ENCODE measurements at regions not wholly inside any gene's neighbourhood (a gene's known extent, or its start where the extent isn't known, plus 50 kb on each side); places are given as distances from the start of the nearest gene placed in this dataset.
A peak's percentile ranks its signal among the peaks of the same experiment; 100 is the strongest.

DNA sequence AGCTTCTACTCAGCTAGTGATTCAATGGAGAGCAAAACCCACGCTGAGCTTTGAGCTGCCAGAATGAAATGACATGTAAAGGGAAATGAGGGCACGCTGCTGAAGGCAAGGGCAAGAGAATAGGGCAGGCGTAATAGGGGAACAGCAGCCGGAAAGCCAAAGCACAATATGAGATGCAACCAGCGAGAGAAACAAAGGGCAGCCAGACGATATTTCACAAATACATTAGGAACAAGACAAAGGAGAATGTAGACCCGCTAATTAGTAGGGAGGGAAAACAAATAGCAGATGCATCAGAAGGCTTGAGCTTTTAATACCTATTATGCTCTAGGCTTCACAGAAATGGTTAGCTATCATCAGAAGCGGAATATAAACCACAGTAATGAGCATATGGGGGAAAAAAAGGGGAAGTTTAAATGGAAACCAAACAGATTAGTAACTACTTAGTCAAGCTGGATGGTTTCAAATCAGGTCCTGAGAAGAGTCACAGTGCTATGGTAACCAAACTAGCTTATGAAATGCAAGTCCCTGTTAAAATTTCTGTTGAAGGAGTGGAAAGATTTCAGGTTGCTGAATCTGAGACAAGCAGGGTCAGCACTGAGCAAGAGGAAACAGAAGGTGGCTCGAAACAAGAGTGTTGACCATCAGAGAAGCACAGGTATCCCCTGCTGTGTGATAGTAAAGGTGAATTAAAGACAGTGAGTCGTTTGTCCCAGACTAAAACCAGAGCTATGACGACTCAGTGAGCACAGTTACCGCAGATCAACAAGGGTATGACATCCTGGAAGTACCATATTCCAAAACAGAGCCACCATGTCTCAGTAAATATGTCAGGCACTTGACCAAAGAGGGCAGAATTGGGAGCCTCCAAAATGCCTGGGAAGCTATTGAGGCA, 496.9 kb upstream of the CELF2 start:
- DNase-seq, result no peak

DNA sequence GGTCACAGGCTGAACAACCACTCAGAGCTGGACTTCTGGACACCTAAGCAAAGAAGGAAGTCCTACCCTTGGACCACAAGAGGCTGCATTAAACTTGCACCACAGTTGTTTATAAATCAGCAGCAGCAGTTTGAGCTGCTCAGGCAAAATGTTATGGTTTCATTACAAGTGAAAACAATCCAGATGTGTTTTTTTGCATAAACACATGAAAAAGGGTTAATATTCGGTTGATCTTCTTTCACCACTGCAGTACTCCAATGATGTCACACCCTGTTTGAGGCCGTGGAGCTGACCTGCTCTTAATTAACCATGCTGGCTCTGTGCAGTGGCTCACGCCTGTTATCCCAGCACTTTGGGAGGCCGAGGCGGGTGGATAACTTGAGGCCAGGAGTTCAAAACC, 490.8 kb upstream of the CELF2 start:
- no peak for DNase-seq

DNA sequence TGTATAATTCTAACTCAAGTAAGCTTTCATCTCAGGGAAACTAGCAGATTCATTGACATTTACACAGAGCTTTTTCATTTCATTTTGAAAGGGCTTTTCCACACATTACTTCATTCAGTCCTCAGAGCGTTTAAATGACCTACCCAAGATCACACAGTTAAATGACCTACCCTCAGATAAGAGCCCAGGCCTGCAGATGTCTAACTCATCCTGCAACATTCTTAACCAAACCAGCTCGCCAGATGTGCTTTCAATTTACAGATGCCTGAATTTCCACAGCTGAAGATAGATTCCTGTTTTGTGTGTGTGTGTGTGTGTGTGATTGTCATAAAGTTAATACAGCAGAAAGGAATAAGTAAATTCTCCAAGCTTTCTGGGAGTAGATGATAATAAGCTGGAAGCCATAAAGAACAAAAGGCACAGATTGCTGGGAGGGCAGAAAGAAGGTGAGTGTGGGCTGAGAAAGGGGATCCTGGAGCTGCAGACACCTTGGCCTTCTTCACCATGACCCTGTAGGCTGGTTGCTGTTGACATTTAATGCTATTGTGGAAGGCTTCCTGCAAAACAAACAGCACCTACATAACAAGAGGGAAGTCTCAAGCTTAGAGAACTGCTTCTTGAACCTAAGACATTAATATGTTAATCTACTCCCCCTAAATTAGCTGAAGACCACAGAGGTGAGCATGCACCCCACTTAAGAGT, 489.7 kb upstream of the CELF2 start:
- no peak for DNase-seq

DNA sequence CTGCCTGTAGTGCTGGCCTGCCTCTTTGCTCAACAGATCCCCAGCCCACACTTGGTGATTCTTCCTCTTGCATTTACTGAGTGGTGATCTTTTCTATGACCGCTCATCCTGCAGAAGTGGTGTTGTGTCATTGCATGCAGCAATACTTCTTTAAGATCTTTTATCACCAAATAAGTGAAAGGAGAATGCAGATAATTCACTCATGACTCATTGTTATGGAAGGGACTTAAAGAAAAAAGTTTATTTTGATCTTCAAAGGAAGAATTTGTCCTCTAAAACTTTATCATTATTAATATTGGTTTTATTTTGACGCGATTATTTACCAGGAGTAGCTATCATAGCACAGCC, 489.1 kb upstream of the CELF2 start:
- DNase-seq, result no peak

DNA sequence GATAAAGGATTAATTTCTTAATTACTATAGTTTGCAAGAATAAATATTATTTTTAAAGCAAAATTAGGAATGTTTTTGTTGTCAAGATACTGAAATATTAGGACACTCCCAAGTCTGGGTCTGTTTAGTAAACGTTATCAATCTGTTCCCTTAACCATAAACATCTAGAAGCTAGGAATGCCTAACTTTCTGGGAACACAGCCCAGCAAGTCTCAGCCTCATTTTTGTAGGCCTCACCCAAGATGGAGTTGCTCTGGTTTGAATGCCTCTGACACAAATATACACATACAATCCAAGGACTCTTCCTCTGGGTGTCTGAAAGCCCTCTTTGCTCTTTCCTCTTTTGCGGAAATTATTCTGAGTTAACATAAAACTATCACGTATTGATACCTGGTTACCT, 487.4 kb upstream of the CELF2 start:
- DNase-seq, result no peak

DNA sequence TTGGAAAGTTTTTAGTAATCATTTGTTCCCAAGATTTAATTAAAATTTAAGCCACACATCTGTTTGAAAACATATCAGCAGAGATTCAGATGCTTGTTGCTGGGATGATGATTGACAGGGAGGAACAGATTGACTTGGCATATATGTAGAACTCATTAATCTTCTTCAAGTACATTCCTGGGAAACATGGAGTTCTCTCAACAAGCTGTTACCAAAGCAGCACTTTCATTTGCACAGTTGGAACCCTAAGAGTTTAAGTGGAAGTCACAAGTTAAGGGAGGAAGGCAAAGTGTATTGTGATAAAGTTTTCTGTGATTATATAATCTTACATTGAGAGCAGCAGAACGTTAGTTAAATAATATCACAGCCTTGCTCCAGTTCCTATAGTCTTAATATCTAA, 485.4 kb upstream of the CELF2 start:
- no peak for DNase-seq

DNA sequence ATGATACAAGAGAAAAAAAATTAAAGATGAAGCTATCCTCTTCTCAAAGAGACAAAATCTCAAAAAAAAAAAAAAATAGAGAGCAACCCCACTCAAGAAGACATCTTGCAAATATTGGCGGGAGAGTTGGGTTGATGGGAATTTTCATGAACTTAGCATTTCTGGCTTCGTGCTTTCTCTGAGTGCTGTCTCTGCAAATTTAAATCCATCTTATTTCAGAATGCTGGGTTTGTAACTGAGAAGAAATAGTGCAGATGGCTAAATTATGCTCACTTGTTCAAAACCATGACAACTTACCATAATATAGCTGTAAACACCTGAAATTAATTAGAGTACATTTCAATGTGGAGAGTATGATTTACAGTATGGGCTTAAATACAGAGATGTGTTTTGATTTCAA, 484.8 kb upstream of the CELF2 start:
- no peak for DNase-seq

DNA sequence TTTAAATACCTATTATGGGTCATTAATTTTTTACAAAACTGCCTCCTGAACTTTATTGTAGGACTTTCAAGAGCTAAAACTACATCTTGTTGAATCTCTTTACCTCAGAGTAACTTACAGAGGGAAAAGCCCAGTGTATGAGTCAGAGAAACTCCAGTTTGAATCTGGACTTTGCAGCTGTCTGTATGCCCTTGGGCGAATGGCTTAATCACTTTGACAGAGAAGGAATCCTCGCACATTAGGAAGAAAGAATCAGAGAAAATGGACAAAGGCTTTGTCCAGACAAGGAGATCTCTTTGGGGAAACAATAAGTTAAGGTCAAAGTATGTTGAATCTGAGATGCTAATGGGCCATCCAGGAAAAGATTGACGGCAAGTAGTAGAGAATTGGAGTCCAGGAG, 484.2 kb upstream of the CELF2 start:
- no peak for DNase-seq

DNA sequence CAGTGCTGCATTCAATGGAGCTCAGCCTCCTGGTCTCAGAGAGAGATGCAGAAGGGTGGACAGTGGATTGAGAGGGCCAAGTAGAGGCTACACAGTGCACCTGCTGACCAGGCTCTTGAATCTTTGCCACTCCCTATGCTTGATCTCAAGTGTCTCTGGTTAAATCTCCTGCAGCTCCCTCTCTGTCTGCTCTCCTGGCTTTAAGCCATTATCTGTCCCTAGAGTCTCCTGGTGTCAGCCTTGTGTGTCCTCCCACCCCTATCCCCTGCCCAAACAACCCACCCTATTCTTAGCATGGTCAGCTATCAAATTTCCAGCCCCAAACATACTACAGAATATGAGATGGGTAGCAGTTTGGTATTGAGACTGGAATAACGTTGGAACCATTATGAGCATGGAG, 479.3 kb upstream of the CELF2 start:
- DNase-seq, result no peak

DNA sequence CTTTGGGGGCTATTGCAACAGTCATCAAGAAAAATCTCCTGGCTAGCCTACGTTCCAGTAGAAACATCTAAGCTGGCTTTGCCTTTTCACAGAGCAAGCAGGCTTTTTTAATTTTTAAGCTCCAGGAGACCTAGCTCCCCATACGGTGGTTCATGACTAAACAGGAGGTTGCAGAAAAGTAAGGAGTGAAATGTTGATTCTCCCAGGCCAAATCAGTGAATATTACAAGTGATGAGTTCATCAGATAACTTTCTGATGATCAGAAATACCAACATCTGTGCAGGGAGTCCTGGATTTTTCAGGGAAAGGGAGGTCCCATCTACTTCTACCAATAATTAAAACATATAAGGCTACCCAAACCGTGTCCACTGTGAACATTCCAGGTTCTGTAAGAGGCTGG, 477.3 kb upstream of the CELF2 start:
- DNase-seq, result no peak

DNA sequence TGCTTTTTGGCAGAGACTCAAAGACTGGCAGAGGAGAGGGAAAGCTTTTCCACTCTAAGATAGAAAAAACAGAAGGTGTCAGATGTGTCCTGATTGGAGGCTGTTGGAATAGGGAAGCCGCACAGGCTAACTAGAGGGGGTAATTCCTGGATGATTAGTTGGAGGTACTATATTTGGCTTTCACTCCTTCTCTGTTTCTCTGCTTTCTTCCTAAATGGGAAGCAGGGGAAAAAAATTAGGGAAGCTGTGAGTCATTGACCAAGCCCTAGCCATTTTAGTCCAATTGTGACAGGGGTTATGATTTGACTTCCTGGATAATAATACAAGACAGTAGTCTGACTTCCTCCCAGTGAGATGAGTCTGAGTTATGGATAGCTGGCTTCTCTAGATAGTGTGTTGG, 475.2 kb upstream of the CELF2 start:
- DNase-seq, result no peak

DNA sequence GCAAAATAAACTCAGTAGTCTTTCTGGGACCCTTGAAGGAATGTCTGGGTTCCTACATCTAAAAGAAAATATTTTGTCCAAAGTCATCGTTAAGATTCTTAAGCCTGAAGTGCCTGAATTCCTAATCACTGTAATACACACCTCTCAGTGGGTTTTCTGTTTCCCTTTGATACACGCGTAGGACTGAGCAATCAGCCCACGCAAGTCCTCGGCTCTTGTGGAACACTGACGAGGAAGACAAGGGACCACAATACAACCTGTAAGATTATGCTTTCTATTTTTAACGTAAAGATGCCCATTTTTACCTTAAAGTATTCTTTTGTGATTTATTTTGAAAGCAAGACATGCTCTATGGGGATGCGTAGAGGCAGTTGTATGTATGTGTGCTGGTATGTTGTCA, 472.8 kb upstream of the CELF2 start:
- DNase-seq, result no peak

DNA sequence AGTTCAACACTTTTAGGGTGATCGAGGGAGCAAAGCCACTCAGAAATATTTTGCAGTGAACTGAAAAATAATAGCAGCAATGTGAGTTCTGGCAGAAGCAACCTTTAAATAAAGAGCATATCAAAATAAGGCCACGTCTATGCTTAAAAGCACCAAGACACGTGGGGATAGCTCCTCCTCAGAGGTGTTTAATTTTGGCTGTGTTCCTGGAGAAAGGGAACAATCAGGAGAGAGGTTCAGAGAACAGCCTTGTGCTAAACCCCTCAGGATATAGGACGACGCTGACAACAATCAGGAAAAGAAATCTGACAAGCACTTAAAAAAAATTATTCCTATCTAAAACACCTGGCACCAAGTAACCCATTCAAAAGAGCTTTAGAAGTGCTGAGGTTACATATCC, 471.9 kb upstream of the CELF2 start:
- no peak for DNase-seq

DNA sequence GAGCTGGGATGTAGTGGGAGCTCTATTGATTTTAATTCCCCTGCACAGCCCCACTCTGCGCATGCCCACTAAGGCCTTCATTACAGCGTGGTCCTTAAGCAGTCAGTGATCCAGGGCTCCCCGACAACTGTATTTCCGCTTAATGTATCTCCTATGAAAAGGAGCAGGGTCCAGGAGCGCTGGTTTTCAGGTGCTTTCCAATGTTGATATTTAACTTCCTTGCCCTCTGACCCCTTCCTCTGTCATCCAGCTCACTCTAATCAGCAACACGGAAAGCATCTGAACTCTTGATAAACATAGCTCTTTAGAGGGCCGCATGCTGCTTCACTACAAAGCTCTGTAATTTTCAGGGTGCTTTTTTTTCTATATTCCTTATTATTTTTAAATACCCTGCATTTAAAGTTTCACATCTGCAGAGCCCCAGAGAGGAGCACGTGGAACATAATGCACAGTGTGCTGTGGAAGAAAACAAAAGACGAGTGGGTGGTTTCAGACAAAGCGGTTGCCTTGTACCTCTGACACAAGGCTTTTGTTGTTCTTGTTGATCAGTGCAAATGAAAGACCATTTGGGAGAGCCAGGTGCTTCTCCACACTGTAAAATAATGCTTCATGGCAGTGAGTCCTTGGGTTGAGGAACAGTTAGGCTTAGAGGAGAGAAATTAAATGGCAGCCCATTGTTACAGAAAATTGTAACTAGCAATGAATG, 465.9 kb upstream of the CELF2 start:
- no peak for DNase-seq

DNA sequence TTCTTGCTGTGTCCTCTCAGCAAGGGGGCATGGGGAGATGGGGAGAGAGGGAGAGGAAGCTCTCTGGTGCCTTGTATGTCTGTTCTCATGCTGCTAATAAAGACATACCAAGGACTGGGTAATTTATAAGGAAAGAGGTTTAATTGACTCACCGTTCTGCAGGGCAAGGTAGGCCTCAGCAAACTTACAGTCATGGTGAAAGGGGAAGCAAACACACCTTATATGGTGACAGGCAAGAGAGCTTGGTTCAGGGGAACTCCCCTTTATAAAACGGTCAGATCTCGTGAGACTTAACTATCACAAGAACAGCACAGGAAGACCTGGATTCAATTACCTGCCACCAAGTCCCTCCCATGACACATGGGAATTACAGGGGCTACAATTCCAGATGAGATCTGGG, 464.7 kb upstream of the CELF2 start:
- DNase-seq, result no peak

DNA sequence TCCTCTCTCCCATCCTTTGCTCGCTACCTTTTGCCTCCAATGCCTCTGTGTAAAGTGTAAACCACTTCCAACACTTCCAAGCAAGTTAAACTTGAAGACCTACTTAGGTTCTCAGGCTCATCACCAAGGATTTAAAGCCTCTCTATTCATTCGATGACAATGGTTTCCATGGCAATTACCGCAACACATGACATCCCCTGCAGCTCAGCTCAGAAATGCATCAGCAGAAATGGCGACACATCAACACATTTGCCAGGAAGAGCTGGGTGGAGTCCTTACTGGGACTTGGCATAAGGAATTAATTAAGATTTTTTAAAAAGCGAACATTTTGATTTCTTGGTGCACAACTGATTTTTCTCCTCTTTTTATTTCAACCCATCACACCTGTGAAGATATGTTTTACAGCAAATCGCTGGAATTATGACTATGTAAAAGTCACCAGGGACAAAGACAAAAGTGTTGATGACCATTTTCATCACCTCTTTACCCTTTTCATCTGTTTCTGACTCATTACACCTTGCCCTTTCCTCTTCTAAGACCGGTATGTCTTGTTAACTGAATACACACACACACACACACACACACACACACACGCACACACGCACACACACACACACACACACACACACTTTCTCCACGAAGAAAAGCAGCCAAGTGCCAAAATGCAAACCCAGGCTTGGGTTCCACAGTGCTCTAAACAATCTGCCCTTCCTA, 453.4 kb upstream of the CELF2 start:
- no peak for DNase-seq

DNA sequence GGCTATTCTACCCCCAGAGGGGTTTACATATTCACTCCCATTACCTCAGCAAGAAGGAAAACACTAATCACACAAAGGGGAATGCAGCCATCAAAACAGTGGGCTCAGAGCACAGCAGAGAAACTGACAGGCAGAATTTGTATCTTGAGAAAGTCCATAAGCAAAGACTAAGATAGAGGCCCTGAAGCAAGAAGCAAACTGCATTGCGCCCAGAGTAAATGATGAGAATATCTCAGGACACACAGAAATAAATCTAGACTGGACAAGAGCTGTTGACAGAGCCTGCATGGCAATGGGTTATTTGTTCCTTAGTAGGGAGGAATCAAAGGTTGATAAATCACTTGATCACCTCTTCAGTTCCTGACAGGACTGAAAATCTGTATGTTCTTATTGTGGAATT, 440.7 kb upstream of the CELF2 start:
- no peak for DNase-seq

DNA sequence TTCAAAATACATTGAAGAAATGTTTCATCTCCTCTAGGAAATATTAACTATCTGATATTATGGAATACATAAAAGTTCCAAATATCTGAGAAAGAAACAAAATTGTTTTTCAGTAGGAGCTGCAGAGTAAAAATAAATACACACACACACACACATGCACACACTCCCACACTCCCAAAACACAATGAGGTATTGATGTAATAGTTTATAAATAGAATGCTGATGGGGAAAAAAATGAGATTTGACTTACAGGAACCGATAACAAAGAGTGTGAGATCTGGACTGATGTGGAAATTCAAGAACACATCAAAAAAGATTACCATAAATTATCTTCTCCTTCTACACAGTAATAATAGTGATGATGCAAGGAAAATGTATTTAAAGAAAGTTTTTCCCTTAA, 438.0 kb upstream of the CELF2 start:
- no peak for DNase-seq

DNA sequence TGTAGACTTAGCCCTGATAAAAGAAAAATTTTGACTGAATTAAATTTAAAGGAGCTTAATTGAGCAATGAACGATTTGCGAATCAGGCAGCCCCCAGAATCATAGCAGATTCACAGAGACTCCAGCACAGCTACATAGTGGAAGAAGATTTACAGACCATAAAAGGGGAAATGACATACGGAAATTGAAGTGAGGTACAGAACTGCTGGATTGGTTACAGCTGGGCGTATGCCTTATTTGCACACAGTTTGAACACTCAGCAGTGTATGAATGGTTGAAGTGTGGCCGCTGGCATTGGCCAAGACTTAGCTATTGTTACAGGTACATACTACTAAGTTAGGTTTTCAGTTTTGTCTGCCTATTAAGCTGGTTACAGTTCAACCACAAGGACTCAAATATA, 433.5 kb upstream of the CELF2 start:
- no peak for DNase-seq

DNA sequence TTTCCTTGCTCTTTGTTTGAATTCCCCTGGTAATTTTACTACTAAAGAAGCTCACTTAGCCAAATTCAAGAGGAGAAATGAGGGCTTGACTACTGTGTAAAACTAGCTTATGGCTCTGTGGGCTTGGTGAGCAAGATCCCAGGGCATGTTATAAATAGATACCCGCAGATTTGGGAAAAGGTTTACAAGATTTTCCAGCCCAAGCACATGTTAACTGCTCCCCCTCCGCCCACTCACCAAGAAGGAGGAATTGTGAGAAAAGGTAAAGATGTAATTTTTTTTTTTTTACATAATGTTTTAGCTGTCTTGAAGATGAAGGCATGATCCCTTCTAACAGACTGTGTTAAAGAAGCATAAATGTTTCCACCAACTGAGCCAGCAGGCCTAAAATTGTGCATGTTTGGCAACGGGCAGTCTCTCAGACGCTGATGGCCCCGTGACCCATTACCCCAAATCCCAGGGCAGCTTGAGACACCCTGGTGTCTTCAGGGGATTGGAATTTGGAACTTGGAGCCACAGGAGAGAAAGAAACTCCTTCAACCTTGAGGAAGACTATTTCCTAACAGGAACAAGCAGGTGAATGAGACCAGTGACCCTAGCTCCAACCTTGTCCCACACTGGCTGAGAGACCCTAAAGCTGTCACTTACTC, 429.8 kb upstream of the CELF2 start:
- DNase-seq, result no peak

DNA sequence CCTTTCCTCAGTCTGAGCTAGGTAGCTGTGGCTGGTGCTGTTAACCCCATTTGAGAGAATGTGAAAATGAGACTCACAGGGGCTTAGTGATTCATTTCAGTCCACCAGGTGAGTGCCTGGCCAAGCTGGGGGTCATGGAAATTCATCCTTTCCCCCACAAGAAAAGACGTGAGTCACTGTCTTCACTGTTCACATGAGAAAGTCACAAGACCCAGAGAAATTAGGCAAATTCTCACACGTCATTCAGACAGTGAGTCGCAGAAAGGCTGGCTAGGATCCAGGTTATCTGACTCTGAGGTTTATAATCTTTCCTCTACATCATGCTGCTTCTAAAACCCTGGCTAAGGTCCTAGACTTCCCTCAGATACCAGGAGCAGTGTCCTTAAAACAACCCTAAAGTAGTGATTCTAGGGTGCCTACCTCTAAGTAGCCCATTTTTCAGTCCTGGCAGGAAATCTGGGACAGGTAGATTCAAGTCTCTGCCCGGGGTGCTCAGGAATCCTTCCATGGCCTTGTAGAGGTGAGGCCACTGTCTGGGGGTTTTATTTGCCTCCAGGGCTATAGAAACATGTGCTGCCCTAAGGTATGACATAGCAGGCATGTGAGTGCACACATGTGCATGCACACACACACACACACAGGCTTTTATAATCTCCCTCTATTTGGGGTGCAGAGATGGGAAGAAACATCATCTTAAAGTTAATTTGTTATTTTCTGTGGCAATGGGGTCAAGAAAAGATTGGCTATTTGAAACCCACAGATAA, 427.9 kb upstream of the CELF2 start:
- DNase-seq, result peak in 1 of 2 experiments; percentile 10

DNA sequence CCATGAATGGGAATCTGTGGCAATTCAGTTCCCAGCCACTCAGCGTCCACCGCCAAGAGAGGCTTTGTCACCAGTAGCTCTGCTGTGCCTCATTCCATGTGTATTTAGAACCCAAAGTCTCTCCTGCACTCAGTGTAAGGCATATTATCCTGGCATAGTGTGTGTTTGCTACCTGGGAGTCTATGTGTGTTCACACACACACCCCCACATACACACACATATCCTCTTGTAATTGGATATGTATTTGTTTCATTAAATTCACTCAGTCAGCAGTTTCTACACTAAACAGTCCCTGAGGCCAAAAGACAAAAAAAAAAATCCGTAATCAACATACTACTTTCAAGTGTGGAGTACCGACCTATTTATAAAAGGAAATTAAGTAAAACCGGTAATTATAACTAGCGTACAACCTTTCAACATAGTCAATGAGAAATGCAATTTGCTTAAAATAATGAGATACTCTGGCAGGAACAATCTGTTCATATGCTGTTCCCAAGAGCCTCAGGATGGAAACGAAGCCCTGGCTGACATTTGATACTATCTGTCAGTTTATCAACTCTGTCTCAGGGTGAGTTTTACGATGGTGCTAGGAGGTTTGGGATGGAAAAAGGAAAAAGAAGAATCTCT, 425.8 kb upstream of the CELF2 start:
- DNase-seq, result no peak
